Neural progenitor cell (in vitro differentiated cells): ENCODE measurements at regions not wholly inside any gene's neighbourhood (a gene's known extent, or its start where the extent isn't known, plus 50 kb on each side); places are given as distances from the start of the nearest gene placed in this dataset.

Experiments used
- DNase-seq: peaks from one replicate; pipeline ENCODE4 v3.0.0-alpha.2; 2016; ENCODE audit warnings: low spot score
- H2AFZ ChIP-seq: fragments of 200-600 bp; sonication (generic); replicated peaks from 2 replicates; pipeline ENCODE4 v1.6.1; 2016; ENCODE audit warnings: antibody characterized with exemption
- H3F3A ChIP-seq: fragments of 200-600 bp; sonication (generic); 2 replicates; pipeline ENCODE4 v1.6.1; 2016; ENCODE audit warnings: antibody characterized with exemption, low read depth
- H3K27ac ChIP-seq: fragments of 200-600 bp; sonication (generic); 2 replicates; pipeline ENCODE4 v1.5.1; 2016; ENCODE audit warnings: mild to moderate bottlenecking
- H3K27me3 ChIP-seq: fragments of 200-600 bp; sonication (generic); 2 replicates; pipeline ENCODE4 v1.6.1; 2016; ENCODE audit warnings: mild to moderate bottlenecking, moderate library complexity
- H3K36me3 ChIP-seq: fragments of 200-600 bp; sonication (generic); 2 replicates; pipeline ENCODE4 v1.5.1; 2016
- H3K4me1 ChIP-seq: fragments of 200-600 bp; sonication (generic); 2 replicates; pipeline ENCODE4 v1.6.1; 2016; ENCODE audit warnings: mixed run types
- H3K4me2 ChIP-seq: fragments of 200-600 bp; sonication (generic); 2 replicates; pipeline ENCODE4 v1.6.1; 2016
- H3K4me3 ChIP-seq: fragments of 200-600 bp; sonication (generic); 2 replicates; pipeline ENCODE4 v1.5.1; 2016
- H3K79me2 ChIP-seq: fragments of 200-600 bp; sonication (generic); 2 replicates; pipeline ENCODE4 v1.6.1; 2016; ENCODE audit warnings: low read depth
- H3K9ac ChIP-seq: fragments of 200-600 bp; sonication (generic); 2 replicates; pipeline ENCODE4 v1.6.1; 2016
- H3K9me3 ChIP-seq: fragments of 200-600 bp; sonication (generic); 2 replicates; pipeline ENCODE4 v1.5.1; 2016; ENCODE audit warnings: low read depth
- H4K20me1 ChIP-seq: fragments of 200-600 bp; sonication (generic); 2 replicates; pipeline ENCODE4 v1.6.1; 2016; ENCODE audit warnings: low read depth
- H3K27ac Mint-ChIP-seq: 3 replicates; pipeline ENCODE4 v1.8.0; 2021; ENCODE audit warnings: mixed read lengths
- H3K27me3 Mint-ChIP-seq: 2 replicates; pipeline ENCODE4 v1.8.0; 2022; ENCODE audit warnings: low read depth, mild to moderate bottlenecking, inconsistent platforms, moderate library complexity, mixed read lengths; ENCODE audit not compliant: insufficient read depth
- H3K36me3 Mint-ChIP-seq: 3 replicates; pipeline ENCODE4 v1.8.0; 2021; ENCODE audit warnings: mixed read lengths
- H3K4me1 Mint-ChIP-seq: 3 replicates; pipeline ENCODE4 v1.8.0; 2021; ENCODE audit warnings: mixed read lengths
- H3K4me3 Mint-ChIP-seq: 3 replicates; pipeline ENCODE4 v1.8.0; 2021; ENCODE audit warnings: mild to moderate bottlenecking, moderate library complexity, mixed read lengths
- H3K9me3 Mint-ChIP-seq: 3 replicates; pipeline ENCODE4 v1.8.0; 2020; ENCODE audit warnings: mixed read lengths
- CTCF ChIP-seq: fragments of 200-600 bp; sonication (generic); IDR thresholded peaks from 2 replicates; pipeline ENCODE4 v1.5.1; 2017; ENCODE audit warnings: antibody characterized with exemption, mild to moderate bottlenecking
- EZH2 ChIP-seq: fragments of 200-600 bp; sonication (generic); IDR thresholded peaks from 2 replicates; pipeline ENCODE4 v1.6.1; 2017; ENCODE audit warnings: antibody characterized with exemption, mild to moderate bottlenecking, moderate library complexity
- EZH2phosphoT487 ChIP-seq: fragments of 200-600 bp; sonication (generic); IDR thresholded peaks from 2 replicates; pipeline ENCODE4 v1.6.1; 2017; ENCODE audit warnings: antibody characterized with exemption

GRCh38 chr1:87717157-87717670 is 388.5 kb downstream of the LMO4 start:
- H3K27me3 Mint-ChIP-seq, result no peaks in the 10 kb centered on the region
- Histone ChIP-seq H3K27me3 (no peaks in the 10 kb centered on the region), H3K27ac (no peak overlapping the region), H3K9me3 (no peaks in the 10 kb centered on the region), H3K4me1 (peaks cover 10% of the 10 kb centered on the region), H3K4me2 (no peak overlapping the region), H3K36me3 (no peaks in the 10 kb centered on the region), H3K4me3 (no peak overlapping the region), H4K20me1 (no peaks in the 10 kb centered on the region), H2AFZ (no peak overlapping the region), H3K79me2 (no peaks in the 10 kb centered on the region), H3F3A (peaks cover 5% of the 10 kb centered on the region), H3K9ac (no peak overlapping the region)
- peaks cover 4% of the 10 kb centered on the region for H3K4me1 Mint-ChIP-seq
- no peak overlapping the region for H3K27ac Mint-ChIP-seq
- no peak overlapping the region for H3K4me3 Mint-ChIP-seq
- no peaks in the 10 kb centered on the region for H3K36me3 Mint-ChIP-seq
- DNase-seq, result no peak
- no peaks in the 10 kb centered on the region for H3K9me3 Mint-ChIP-seq
- TF ChIP-seq CTCF (no peak), EZH2 (no peak), EZH2phosphoT487 (no peak)

GRCh38 chr1:87718241-87718950 is 389.7 kb downstream of the LMO4 start:
- TF ChIP-seq EZH2, result no peak
- no peak for TF ChIP-seq EZH2phosphoT487
- TF ChIP-seq CTCF, result no peak
- H4K20me1 ChIP-seq, result no peaks in the 10 kb centered on the region
- H3K27ac ChIP-seq, result no peak overlapping the region
- no peak overlapping the region for H3K4me3 Mint-ChIP-seq
- no peaks in the 10 kb centered on the region for H3K36me3 Mint-ChIP-seq
- H3K27me3 Mint-ChIP-seq, result no peaks in the 10 kb centered on the region
- peaks cover 4% of the 10 kb centered on the region for H3K4me1 Mint-ChIP-seq
- no peaks in the 10 kb centered on the region for H3K9me3 ChIP-seq
- H3K79me2 ChIP-seq, result no peaks in the 10 kb centered on the region
- DNase-seq, result no peak
- H2AFZ ChIP-seq, result no peak overlapping the region
- H3K4me3 ChIP-seq, result no peak overlapping the region
- H3F3A ChIP-seq, result no peaks in the 10 kb centered on the region
- no peak overlapping the region for H3K4me2 ChIP-seq
- no peaks in the 10 kb centered on the region for H3K4me1 ChIP-seq
- H3K36me3 ChIP-seq, result no peaks in the 10 kb centered on the region
- no peaks in the 10 kb centered on the region for H3K9me3 Mint-ChIP-seq
- no peak overlapping the region for H3K9ac ChIP-seq
- no peak overlapping the region for H3K27ac Mint-ChIP-seq
- no peaks in the 10 kb centered on the region for H3K27me3 ChIP-seq

GRCh38 chr1:87719658-87720057 is 391.0 kb downstream of the LMO4 start:
- no peaks in the 10 kb centered on the region for H3K36me3 ChIP-seq
- H3K27me3 Mint-ChIP-seq, result no peaks in the 10 kb centered on the region
- H3K4me3 Mint-ChIP-seq, result no peak overlapping the region
- H3K9me3 ChIP-seq, result no peaks in the 10 kb centered on the region
- no peak overlapping the region for H3K4me2 ChIP-seq
- H3K27me3 ChIP-seq, result no peaks in the 10 kb centered on the region
- H3K27ac ChIP-seq, result no peak overlapping the region
- no peaks in the 10 kb centered on the region for H3K9me3 Mint-ChIP-seq
- H3K9ac ChIP-seq, result no peak overlapping the region
- H3K27ac Mint-ChIP-seq, result no peak overlapping the region
- H3K79me2 ChIP-seq, result no peaks in the 10 kb centered on the region
- H3K36me3 Mint-ChIP-seq, result no peaks in the 10 kb centered on the region
- no peak for DNase-seq
- H3K4me1 Mint-ChIP-seq, result peaks cover 4% of the 10 kb centered on the region
- H3F3A ChIP-seq, result no peaks in the 10 kb centered on the region
- no peak overlapping the region for H3K4me3 ChIP-seq
- no peaks in the 10 kb centered on the region for H4K20me1 ChIP-seq
- no peak overlapping the region for H2AFZ ChIP-seq
- no peaks in the 10 kb centered on the region for H3K4me1 ChIP-seq
- TF ChIP-seq CTCF (no peak), EZH2phosphoT487 (no peak), EZH2 (no peak)
